Transverse colon (tissue), 4 donors: ENCODE measurements at regions not wholly inside any gene's neighbourhood (a gene's known extent, or its start where the extent isn't known, plus 50 kb on each side); places are given as distances from the start of the nearest gene placed in this dataset.

Source experiments
- EP300 ChIP-seq: sonication (generic); formaldehyde crosslinking; IDR thresholded peaks from one replicate; pipeline ENCODE4 v1.6.1; 2017; ENCODE audit warnings: antibody characterized with exemption, low read depth
- POLR2A ChIP-seq: fragments of 450-650 bp; IDR thresholded peaks from one replicate; pipeline ENCODE4 v1.6.1; 2016; ENCODE audit warnings: antibody characterized with exemption, mild to moderate bottlenecking, moderate library complexity
- POLR2AphosphoS5 ChIP-seq, 3 donors: sonication (generic); formaldehyde crosslinking; IDR thresholded peaks; one replicate each; pipeline ENCODE4 v1.6.1; 2016; ENCODE audit warnings: antibody characterized with exemption in 3 of 3
- TF ChIP-seq, protein P1 (sequence below), 5 experiments: fragments of 200-600 bp in 3 of 5; fragments of 450-650 bp in 2 of 5; sonication (generic) in 3 of 5; IDR thresholded peaks; 1 replicate in 2 of 5; 2 replicates in 3 of 5; pipeline ENCODE4 v1.5.1; 2016 to 2017; ENCODE audit warnings: antibody characterized with exemption in 5 of 5, inconsistent platforms in 3 of 5, mild to moderate bottlenecking in 2 of 5, moderate library complexity in 1 of 5

- TF ChIP-seq EP300 (no peak), POLR2A (no peak), POLR2AphosphoS5 (IDR thresholded peaks at IDR 0.05) (no peak)
- TF ChIP-seq, protein P1, sequence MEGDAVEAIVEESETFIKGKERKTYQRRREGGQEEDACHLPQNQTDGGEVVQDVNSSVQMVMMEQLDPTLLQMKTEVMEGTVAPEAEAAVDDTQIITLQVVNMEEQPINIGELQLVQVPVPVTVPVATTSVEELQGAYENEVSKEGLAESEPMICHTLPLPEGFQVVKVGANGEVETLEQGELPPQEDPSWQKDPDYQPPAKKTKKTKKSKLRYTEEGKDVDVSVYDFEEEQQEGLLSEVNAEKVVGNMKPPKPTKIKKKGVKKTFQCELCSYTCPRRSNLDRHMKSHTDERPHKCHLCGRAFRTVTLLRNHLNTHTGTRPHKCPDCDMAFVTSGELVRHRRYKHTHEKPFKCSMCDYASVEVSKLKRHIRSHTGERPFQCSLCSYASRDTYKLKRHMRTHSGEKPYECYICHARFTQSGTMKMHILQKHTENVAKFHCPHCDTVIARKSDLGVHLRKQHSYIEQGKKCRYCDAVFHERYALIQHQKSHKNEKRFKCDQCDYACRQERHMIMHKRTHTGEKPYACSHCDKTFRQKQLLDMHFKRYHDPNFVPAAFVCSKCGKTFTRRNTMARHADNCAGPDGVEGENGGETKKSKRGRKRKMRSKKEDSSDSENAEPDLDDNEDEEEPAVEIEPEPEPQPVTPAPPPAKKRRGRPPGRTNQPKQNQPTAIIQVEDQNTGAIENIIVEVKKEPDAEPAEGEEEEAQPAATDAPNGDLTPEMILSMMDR (IDR thresholded peaks at IDR 0.05): no peak
Observed at GRCh38 chr7:17016402-17017010, 134.7 kb upstream of the AGR3 start.
